ENCODE measurements at regions not wholly inside any gene's neighbourhood (a gene's known extent, or its start where the extent isn't known, plus 50 kb on each side); places are given as distances from the start of the nearest gene placed in this dataset.
A peak's percentile ranks its signal among the peaks of the same experiment; 100 is the strongest.

DNA sequence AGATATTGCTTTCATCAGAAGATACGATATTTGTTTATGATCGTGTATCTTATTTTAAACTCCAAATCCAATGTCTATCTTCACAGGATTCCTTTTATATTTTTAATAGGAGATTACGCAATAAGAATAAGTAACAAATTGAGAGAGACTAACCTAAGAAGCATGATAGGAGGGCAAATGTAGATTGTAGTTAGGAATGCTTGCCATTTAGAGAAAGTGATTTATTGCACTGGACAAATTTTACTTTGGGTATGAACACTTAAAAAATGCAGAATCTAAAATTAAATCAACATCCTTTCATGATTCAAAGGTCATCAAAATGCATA is 563.4 kb upstream of the POU3F3 start:
- intact Hi-C loops (cut with DNase I; ENCODE audit: low total_unique reads): no loop called here
- TF ChIP-seq CTCF (IDR thresholded peaks at IDR 0.05) (no peak), POLR2A (IDR thresholded peaks at IDR 0.05) (no peak), POLR2AphosphoS5 (IDR thresholded peaks at IDR 0.05) (no peak)
- no peak for DNase-seq (ENCODE audit: low spot score in 2 of 2)

DNA sequence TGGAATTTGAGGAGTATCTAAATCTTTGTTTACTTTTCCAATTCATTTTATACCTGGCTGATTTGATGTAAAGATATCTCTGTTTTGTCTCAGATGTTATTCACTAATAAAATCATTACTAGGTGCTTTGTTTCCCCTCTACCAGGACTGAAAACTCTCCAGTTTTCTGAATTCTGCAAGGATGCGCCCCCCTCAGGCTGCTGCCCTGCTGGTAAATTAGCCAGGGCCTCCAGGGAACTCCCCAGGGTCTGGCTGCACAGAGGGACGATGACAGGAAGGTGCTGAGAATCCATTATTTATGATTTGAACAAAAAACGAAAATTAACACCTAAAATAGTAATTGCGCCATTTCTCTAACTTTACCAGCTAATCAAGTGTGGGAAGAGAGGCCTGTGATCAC is 541.2 kb upstream of the POU3F3 start:
- H3K36me3 ChIP-seq: no peaks in the 10 kb centered on the region
- no peaks in the 10 kb centered on the region for H3K27me3 ChIP-seq
- no peak overlapping the region for H3K4me3 ChIP-seq
- H3K4me1 ChIP-seq: no peaks in the 10 kb centered on the region
- intact Hi-C loops (cut with DNase I; ENCODE audit: low total_unique reads): no loop called here
- H3K27ac ChIP-seq: no peak overlapping the region
- DNase-seq (ENCODE audit: low spot score in 2 of 2): no peak
- H3K9me3 ChIP-seq: peaks cover 2 to 5% of the 10 kb centered on the region in 2 donors
- TF ChIP-seq POLR2AphosphoS5 (IDR thresholded peaks at IDR 0.05) (no peak), POLR2A (IDR thresholded peaks at IDR 0.05) (no peak), CTCF (IDR thresholded peaks at IDR 0.05) (no peak)

More for the DNA sequence above, 563.4 kb upstream of the POU3F3 start:
- H3K27me3 ChIP-seq: no peaks in the 10 kb centered on the region
- H3K4me1 ChIP-seq: no peaks in the 10 kb centered on the region
- no peaks in the 10 kb centered on the region for H3K36me3 ChIP-seq
- H3K4me3 ChIP-seq: no peak overlapping the region
- H3K9me3 ChIP-seq: no peaks in the 10 kb centered on the region
- no peak overlapping the region for H3K27ac ChIP-seq

- no peaks in the 10 kb centered on the region for H3K4me1 ChIP-seq
- no peak for DNase-seq (ENCODE audit: low spot score in 2 of 2)
- TF ChIP-seq CTCF (IDR thresholded peaks at IDR 0.05): no peak
- TF ChIP-seq POLR2AphosphoS5 (IDR thresholded peaks at IDR 0.05): no peak
- TF ChIP-seq POLR2A (IDR thresholded peaks at IDR 0.05): no peak
- H3K9me3 ChIP-seq: no peaks in the 10 kb centered on the region
- H3K27me3 ChIP-seq: no peaks in the 10 kb centered on the region
- no peaks in the 10 kb centered on the region for H3K36me3 ChIP-seq
- intact Hi-C loops (cut with DNase I; ENCODE audit: low total_unique reads): no loop called here
- H3K27ac ChIP-seq: no peak overlapping the region
- no peak overlapping the region for H3K4me3 ChIP-seq
Measured at GRCh38 chr2:104318001-104318665, 535.8 kb upstream of the POU3F3 start.

GRCh38 chr2:104321116-104321795 is 532.7 kb upstream of the POU3F3 start:
- intact Hi-C loops (cut with DNase I; ENCODE audit: low total_unique reads): no loop called here

More at GRCh38 chr2:104321116-104321795, 532.7 kb upstream of the POU3F3 start:
- H3K4me3 ChIP-seq: no peak overlapping the region
- H3K27me3 ChIP-seq: no peaks in the 10 kb centered on the region
- H3K9me3 ChIP-seq: no peaks in the 10 kb centered on the region
- TF ChIP-seq POLR2A (IDR thresholded peaks at IDR 0.05): no peak
- no peak for TF ChIP-seq POLR2AphosphoS5 (IDR thresholded peaks at IDR 0.05)
- no peak for TF ChIP-seq CTCF (IDR thresholded peaks at IDR 0.05)
- peak overlapping the region in 1 of 2 donors; percentile 3 for H3K27ac ChIP-seq
- no peaks in the 10 kb centered on the region for H3K36me3 ChIP-seq
- DNase-seq (ENCODE audit: low spot score in 2 of 2): no peak
- H3K4me1 ChIP-seq: no peaks in the 10 kb centered on the region
